Small intestine (tissue), 7 donors: ENCODE measurements at regions not wholly inside any gene's neighbourhood (a gene's known extent, or its start where the extent isn't known, plus 50 kb on each side); places are given as distances from the start of the nearest gene placed in this dataset.
A peak's percentile ranks its signal among the peaks of the same experiment; 100 is the strongest.

ENCODE experiments used
- DNase-seq, 2 donors: peaks; one replicate each; pipeline versions ENCODE4 v3.0.0 to v3.0.0-alpha.2; 2013
- FAIRE-seq: peaks from 2 replicates; lab custom pipeline; 2012; peaks lifted over from hg19 to GRCh38; lab: Jason Lieb, UNC
- H3K27ac ChIP-seq, 3 donors: one replicate each; pipeline ENCODE4 v1.5.1; 2013; ENCODE audit warnings: low read length in 2 of 3, mild to moderate bottlenecking in 2 of 3, control low read depth in 1 of 3, inconsistent platforms in 1 of 3, low read depth in 1 of 3, moderate library complexity in 1 of 3
- H3K27me3 ChIP-seq, 3 donors: one replicate each; pipeline ENCODE4 v1.6.1; 2013; ENCODE audit warnings: low read length in 3 of 3, inconsistent platforms in 1 of 3; ENCODE audit not compliant: control insufficient read depth in 3 of 3, insufficient read depth in 3 of 3
- H3K36me3 ChIP-seq, 3 donors: one replicate each; pipeline ENCODE4 v1.6.1; 2013; ENCODE audit warnings: low read length in 3 of 3, inconsistent platforms in 1 of 3, low read depth in 1 of 3, mild to moderate bottlenecking in 1 of 3, moderate library complexity in 1 of 3; ENCODE audit not compliant: control insufficient read depth in 3 of 3, insufficient read depth in 2 of 3
- H3K4me1 ChIP-seq, 3 donors: one replicate each; pipeline ENCODE4 v1.6.1; 2013; ENCODE audit warnings: low read length in 2 of 3, inconsistent platforms in 1 of 3, low read depth in 1 of 3, mild to moderate bottlenecking in 1 of 3, moderate library complexity in 1 of 3; ENCODE audit not compliant: control insufficient read depth in 3 of 3, insufficient read depth in 2 of 3
- H3K4me3 ChIP-seq, 3 donors: one replicate each; pipeline ENCODE4 v1.5.1; 2013; ENCODE audit warnings: low read length in 3 of 3, control low read depth in 1 of 3, inconsistent platforms in 1 of 3, low read depth in 1 of 3, mild to moderate bottlenecking in 1 of 3, moderate library complexity in 1 of 3
- H3K9me3 ChIP-seq, 2 donors: one replicate each; pipeline ENCODE4 v1.6.1; 2013; ENCODE audit warnings: low read depth in 1 of 2, low read length in 1 of 2; ENCODE audit not compliant: control insufficient read depth in 2 of 2, insufficient read depth in 1 of 2
- WGBS, 3 donors: extraction: QIAGEN DNeasy Blood & Tissue Kit; methylation state at CpG; one replicate each; pipeline ENCODE4 v1.1.7; 2013; 5-methylcytosine and 5-hydroxymethylcytosine counted together
- donor health status: healthy with polysubstance abuse.
- donor health status: control.
- donor health status: control.
- donor health status: Bipolar disorder and iron deficiency.
- donor health status: healthy.

DNA sequence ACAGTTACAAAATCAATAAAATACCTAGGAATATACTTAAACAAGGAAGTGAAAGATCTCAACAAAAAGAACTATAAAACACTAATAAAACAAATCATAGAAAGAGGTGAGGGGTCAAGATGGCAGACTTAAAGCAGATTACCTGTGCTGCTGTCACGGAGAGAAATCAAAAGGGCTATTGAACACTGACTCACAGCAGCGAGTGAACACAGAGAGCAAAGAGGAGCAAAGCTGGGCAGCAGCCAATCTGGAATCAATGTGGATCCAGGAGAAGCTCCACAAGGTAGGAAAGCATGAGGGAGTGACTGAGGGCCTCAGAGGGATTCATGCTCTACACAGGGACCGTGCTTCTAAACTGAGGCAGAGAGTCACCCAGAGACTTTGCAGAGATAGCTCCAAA lies 562.0 kb upstream of the SEMA3D start:
- Histone ChIP-seq H3K27me3 (no peaks in the 10 kb centered on the region), H3K4me3 (no peak overlapping the region), H3K27ac (no peak overlapping the region), H3K36me3 (no peaks in the 10 kb centered on the region), H3K4me1 (no peaks in the 10 kb centered on the region), H3K9me3 (peaks cover 0 to 21% of the 10 kb centered on the region in 2 donors)
- FAIRE-seq (no peak), DNase-seq (peak in 1 of 2 donors; percentile 78)
- WGBS, 3 donors, result 13 to 67% (median 38%) methylated on average over 3 of the region's 3 CpGs

DNA sequence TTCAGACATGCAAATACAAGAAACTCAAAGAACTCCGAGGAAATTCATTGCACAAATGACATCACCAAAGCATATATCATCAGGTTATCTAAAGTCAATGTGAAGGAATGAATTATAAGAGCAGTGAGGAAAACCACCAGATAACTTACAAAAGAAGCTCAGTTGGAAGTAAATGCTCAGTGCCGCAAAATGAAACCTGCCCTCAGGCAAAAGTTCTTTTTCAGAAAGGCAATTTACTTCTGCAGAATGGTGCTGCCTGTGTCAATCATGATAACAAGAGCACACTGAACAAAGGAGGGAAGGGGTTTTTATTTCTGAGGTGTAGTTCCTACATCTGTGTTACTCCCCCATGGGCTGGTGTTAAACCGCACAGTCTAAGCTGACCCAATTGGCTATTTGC lies 550.6 kb upstream of the SEMA3D start:
- no peaks in the 10 kb centered on the region for H3K4me1 ChIP-seq
- WGBS, 3 donors, result 91 to 96% (median 95%) methylated on average over 3 of the region's 3 CpGs
- DNase-seq (no peak), FAIRE-seq (no peak)
- no peaks in the 10 kb centered on the region for H3K27me3 ChIP-seq
- no peak overlapping the region for H3K27ac ChIP-seq
- H3K36me3 ChIP-seq, result no peaks in the 10 kb centered on the region
- no peak overlapping the region for H3K4me3 ChIP-seq
- peaks cover 0 to 10% of the 10 kb centered on the region in 2 donors for H3K9me3 ChIP-seq

DNA sequence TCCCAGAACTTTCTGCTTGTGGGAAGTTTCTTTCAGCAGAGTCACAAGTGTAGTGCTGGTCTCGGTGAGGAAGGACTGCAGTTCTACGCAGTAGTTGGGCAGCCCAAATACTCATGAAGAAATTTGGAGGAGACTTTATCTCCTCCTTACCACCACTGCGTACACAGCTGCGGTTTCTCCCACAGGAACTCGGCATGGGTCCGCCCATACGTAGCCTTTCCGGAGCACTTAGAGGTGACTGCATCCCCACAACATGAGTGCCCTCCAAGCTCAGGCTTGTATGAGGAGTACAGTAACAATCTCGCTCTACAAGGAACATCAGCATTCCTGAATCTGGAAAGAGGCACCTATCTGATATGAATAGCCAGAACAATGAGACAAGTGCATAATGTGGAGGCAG lies 549.2 kb upstream of the SEMA3D start:
- H3K36me3 ChIP-seq, result no peaks in the 10 kb centered on the region
- H3K27me3 ChIP-seq, result no peaks in the 10 kb centered on the region
- FAIRE-seq, result no peak
- WGBS, 3 donors, result 85 to 94% (median 92%) methylated on average over 9 of the region's 9 CpGs
- H3K4me1 ChIP-seq, result no peaks in the 10 kb centered on the region
- H3K9me3 ChIP-seq, result peaks cover 0 to 10% of the 10 kb centered on the region in 2 donors
- H3K27ac ChIP-seq, result no peak overlapping the region
- DNase-seq, result no peak
- H3K4me3 ChIP-seq, result no peak overlapping the region

DNA sequence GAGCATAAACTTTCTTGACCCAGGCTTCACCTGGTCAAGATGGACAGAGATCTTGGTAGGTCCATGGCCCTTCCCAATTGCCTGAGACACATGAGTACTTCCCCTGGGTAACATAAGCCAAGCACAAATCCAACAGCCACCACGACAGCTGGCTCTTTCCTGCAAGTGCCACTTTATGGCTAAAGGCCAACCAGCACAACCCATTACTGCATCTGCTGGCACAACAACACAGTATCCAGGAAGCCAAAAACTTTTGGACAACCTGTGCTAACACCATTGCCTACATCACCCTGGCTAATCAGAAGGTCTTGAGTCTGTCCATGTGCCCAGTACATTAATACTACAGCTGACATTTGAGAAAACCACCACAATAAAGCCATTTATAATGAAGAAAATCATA lies 548.0 kb upstream of the SEMA3D start:
- 29 to 64% (median 38%) methylated on average over 1 of the region's 1 CpG for WGBS, 3 donors
- FAIRE-seq (no peak), DNase-seq (no peak)
- Histone ChIP-seq H3K27me3 (no peaks in the 10 kb centered on the region), H3K4me3 (no peak overlapping the region), H3K36me3 (no peaks in the 10 kb centered on the region), H3K9me3 (peaks cover 0 to 10% of the 10 kb centered on the region in 2 donors), H3K27ac (no peak overlapping the region), H3K4me1 (no peaks in the 10 kb centered on the region)

GRCh38 chr7:85733169-85733915 lies 546.5 kb upstream of the SEMA3D start:
- Histone ChIP-seq H3K36me3 (no peaks in the 10 kb centered on the region), H3K4me3 (no peak overlapping the region), H3K27me3 (no peaks in the 10 kb centered on the region), H3K27ac (no peak overlapping the region), H3K4me1 (no peaks in the 10 kb centered on the region), H3K9me3 (peaks cover 0 to 6% of the 10 kb centered on the region in 2 donors)
- FAIRE-seq (no peak), DNase-seq (no peak)
- WGBS, 3 donors, result 61 to 71% (median 67%) methylated on average over 2 of the region's 2 CpGs

GRCh38 chr7:85730012-85730411 lies 543.2 kb upstream of the SEMA3D start:
- FAIRE-seq, result no peak
- WGBS, 3 donors, result 10 to 26% (median 13%) methylated on average over 2 of the region's 2 CpGs

DNA sequence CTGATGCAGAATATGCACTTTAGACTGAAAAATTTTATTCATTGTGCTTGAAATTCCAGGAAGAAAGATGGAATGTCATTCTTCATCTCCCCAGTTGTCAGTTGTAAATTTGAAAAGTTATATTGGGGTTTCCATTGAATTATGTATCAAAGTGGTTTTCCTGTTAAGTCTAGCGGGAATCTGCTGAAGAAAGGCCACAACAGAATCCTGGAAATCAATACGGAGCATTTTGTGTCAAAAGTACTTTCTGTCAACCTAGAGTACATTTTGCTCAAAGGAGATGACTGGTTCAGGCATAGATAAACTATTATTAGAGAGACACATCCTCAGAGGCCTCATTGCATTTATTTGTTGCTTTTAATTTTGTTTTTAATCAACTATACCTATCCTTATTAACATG lies 538.2 kb upstream of the SEMA3D start:
- Histone ChIP-seq H3K36me3 (no peaks in the 10 kb centered on the region), H3K27ac (no peak overlapping the region), H3K27me3 (no peaks in the 10 kb centered on the region), H3K4me3 (no peak overlapping the region), H3K9me3 (no peaks in the 10 kb centered on the region), H3K4me1 (no peaks in the 10 kb centered on the region)
- FAIRE-seq (no peak), DNase-seq (no peak)
- 72 to 91% (median 83%) methylated on average over 2 of the region's 2 CpGs for WGBS, 3 donors

More at GRCh38 chr7:85730012-85730411, 543.2 kb upstream of the SEMA3D start:
- H3K27me3 ChIP-seq, result no peaks in the 10 kb centered on the region
- no peak for DNase-seq
- no peaks in the 10 kb centered on the region for H3K36me3 ChIP-seq
- H3K27ac ChIP-seq, result no peak overlapping the region
- no peaks in the 10 kb centered on the region for H3K9me3 ChIP-seq
- no peaks in the 10 kb centered on the region for H3K4me1 ChIP-seq
- H3K4me3 ChIP-seq, result no peak overlapping the region

DNA sequence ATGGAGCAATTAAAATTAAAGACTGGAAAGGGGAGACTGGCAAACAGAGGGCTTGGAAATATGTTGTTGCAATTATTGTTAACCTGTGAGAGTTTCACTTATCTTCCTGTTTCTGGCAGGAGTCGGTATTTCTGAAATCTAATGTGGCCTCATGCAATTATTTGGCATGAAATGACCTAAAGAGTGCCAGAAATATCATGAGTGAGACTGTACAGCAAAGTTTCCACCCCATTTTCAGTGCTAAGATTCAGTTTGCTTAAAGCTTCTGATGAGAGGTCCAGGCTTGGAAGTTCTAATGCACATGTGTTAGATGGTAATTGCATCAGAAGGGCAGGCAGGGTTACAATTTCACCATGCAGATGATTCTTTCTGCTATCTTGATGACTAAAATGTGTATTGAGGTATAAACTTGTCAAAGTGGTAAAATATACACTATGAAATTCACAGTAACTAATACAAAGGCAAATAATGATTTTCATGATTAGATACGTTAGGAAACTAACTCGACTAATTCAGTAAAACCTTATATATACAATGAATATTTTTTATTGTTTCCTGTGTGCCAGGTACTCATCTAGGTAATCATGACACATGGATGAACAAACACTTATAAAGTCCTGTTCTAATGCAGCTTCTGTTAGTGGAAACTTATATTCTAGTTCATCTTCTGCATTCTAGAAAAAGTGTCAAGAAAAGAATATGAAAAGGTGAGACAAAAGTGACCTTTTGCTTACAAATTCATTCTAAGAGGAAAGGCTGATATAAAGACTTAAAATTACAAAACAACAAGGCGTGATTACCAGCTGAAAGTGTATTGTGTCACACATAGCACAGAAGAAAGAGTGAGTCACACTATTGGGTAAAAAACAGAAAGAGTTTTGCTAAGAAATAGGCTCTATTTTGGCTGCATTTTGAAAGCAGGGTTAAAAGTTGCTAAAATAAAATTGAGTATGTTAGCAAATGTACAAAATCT lies 533.4 kb upstream of the SEMA3D start:
- FAIRE-seq (no peak), DNase-seq (no peak)
- Histone ChIP-seq H3K4me1 (no peaks in the 10 kb centered on the region), H3K9me3 (no peaks in the 10 kb centered on the region), H3K27me3 (no peaks in the 10 kb centered on the region), H3K36me3 (no peaks in the 10 kb centered on the region), H3K27ac (no peak overlapping the region), H3K4me3 (no peak overlapping the region)
- 45 to 48% (median 47%) methylated on average over 4 of the region's 4 CpGs for WGBS, 3 donors
